Thoracic aorta (tissue), 2 donors: ENCODE measurements at regions not wholly inside any gene's neighbourhood (a gene's known extent, or its start where the extent isn't known, plus 50 kb on each side); places are given as distances from the start of the nearest gene placed in this dataset.

Source experiments
- ATAC-seq: fragments of 150-250 bp; one replicate; pipeline ENCODE4 v1.8.0; 2017; ENCODE audit warnings: low read depth; ENCODE audit not compliant: insufficient number of reproducible peaks, low FRiP score
- DNase-seq: peaks from one replicate; pipeline ENCODE4 v3.0.0-alpha.2; 2020; ENCODE audit warnings: low spot score
- H3K27ac ChIP-seq, 2 donors: fragments of 200-600 bp; sonication (generic); 1 replicate in 1 of 2; 2 replicates in 1 of 2; pipeline ENCODE4 v1.5.1; 2016; ENCODE audit warnings: mild to moderate bottlenecking in 2 of 2, moderate library complexity in 2 of 2
- H3K27me3 ChIP-seq: fragments of 200-600 bp; sonication (generic); replicated peaks from 2 replicates; pipeline ENCODE4 v1.6.0; 2016; ENCODE audit warnings: mild to moderate bottlenecking; ENCODE audit not compliant: insufficient read depth
- H3K36me3 ChIP-seq: fragments of 200-600 bp; sonication (generic); one replicate; pipeline ENCODE4 v1.5.1; 2016
- H3K4me1 ChIP-seq, 2 donors: fragments of 200-600 bp; sonication (generic); 1 replicate in 1 of 2; 2 replicates in 1 of 2; pipeline versions ENCODE4 v1.5.1 to v1.6.0; 2016; ENCODE audit warnings: low read depth in 2 of 2, mild to moderate bottlenecking in 1 of 2; ENCODE audit not compliant: control insufficient read depth in 1 of 2
- H3K4me3 ChIP-seq: fragments of 200-600 bp; sonication (generic); 2 replicates; pipeline ENCODE4 v1.5.1; 2016; ENCODE audit warnings: mild to moderate bottlenecking
- H3K9me3 ChIP-seq: fragments of 200-600 bp; sonication (generic); 2 replicates; pipeline ENCODE4 v1.5.1; 2016
- CTCF ChIP-seq: fragments of 200-600 bp; sonication (generic); IDR thresholded peaks from one replicate; pipeline ENCODE4 v1.5.1; 2019; ENCODE audit warnings: antibody characterized with exemption

GRCh38 chr9:36745977-36746376 lies 173.3 kb downstream of the MELK start:
- ATAC-seq, result no peak

GRCh38 chr9:36746415-36746814 lies 173.7 kb downstream of the MELK start:
- ATAC-seq, result no peak
- DNase-seq, result no peak
- H3K4me3 ChIP-seq, result no peak overlapping the region
- H3K27ac ChIP-seq, result no peak overlapping the region
- TF ChIP-seq CTCF, result no peak
- H3K9me3 ChIP-seq, result no peaks in the 10 kb centered on the region
- no peaks in the 10 kb centered on the region for H3K27me3 ChIP-seq
- H3K36me3 ChIP-seq, result no peaks in the 10 kb centered on the region
- H3K4me1 ChIP-seq, result no peaks in the 10 kb centered on the region

More at GRCh38 chr9:36745977-36746376, 173.3 kb downstream of the MELK start:
- no peak overlapping the region for H3K4me3 ChIP-seq
- no peaks in the 10 kb centered on the region for H3K36me3 ChIP-seq
- H3K9me3 ChIP-seq, result no peaks in the 10 kb centered on the region
- H3K27me3 ChIP-seq, result no peaks in the 10 kb centered on the region
- no peak overlapping the region for H3K27ac ChIP-seq
- TF ChIP-seq CTCF, result no peak
- DNase-seq, result no peak
- H3K4me1 ChIP-seq, result no peaks in the 10 kb centered on the region

GRCh38 chr9:36748322-36748899 lies 175.7 kb downstream of the MELK start:
- H3K4me3 ChIP-seq, result no peak overlapping the region
- no peak for TF ChIP-seq CTCF
- no peaks in the 10 kb centered on the region for H3K4me1 ChIP-seq
- H3K27me3 ChIP-seq, result no peaks in the 10 kb centered on the region
- no peaks in the 10 kb centered on the region for H3K36me3 ChIP-seq
- no peak for ATAC-seq
- no peak overlapping the region for H3K27ac ChIP-seq
- DNase-seq, result no peak
- no peaks in the 10 kb centered on the region for H3K9me3 ChIP-seq

DNA sequence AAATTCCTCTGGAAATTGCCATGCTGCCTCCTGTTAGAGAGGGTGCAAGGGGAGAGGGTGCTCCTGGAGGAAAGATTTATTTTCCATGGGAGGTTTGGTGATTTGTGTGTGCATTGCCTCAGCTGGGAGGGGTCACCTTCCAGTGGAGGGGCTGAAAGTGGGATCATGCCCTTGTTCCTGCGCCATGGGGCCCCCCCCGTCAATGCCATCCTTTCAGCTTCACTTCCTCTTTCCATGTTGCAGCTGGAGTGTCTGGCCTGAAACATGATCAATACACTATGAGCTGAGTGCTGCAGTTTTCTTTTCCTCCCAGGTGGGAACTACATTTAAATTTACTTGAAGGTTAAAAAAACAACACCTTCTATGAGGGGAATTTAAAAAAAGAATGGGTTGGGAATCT lies 176.8 kb downstream of the MELK start:
- no peak for ATAC-seq

GRCh38 chr9:36750630-36751029 lies 177.9 kb downstream of the MELK start:
- no peaks in the 10 kb centered on the region for H3K4me1 ChIP-seq
- H3K9me3 ChIP-seq, result no peaks in the 10 kb centered on the region
- H3K36me3 ChIP-seq, result no peaks in the 10 kb centered on the region
- no peak for ATAC-seq
- TF ChIP-seq CTCF, result no peak
- DNase-seq, result no peak
- no peak overlapping the region for H3K4me3 ChIP-seq
- no peak overlapping the region for H3K27ac ChIP-seq
- H3K27me3 ChIP-seq, result no peaks in the 10 kb centered on the region

More for the DNA sequence above, 176.8 kb downstream of the MELK start:
- Histone ChIP-seq H3K9me3 (no peaks in the 10 kb centered on the region), H3K27me3 (no peaks in the 10 kb centered on the region), H3K4me1 (no peaks in the 10 kb centered on the region), H3K4me3 (no peak overlapping the region), H3K36me3 (no peaks in the 10 kb centered on the region), H3K27ac (no peak overlapping the region)
- no peak for DNase-seq
- TF ChIP-seq CTCF, result no peak
